ENCODE measurements at regions not wholly inside any gene's neighbourhood (a gene's known extent, or its start where the extent isn't known, plus 50 kb on each side); places are given as distances from the start of the nearest gene placed in this dataset.

- DNase-seq (no peak), ATAC-seq (no peak)
- no peak overlapping the region for H3K4me3 ChIP-seq
- H3K4me1 ChIP-seq (ENCODE audit: low read depth), result no peaks in the 10 kb centered on the region
- no peaks in the 10 kb centered on the region for H3K36me3 ChIP-seq (ENCODE audit: low read depth)
- intact Hi-C loops (cut with DNase I, micrococcal nuclease), result loop anchor here in 1 of 2 donors (10.0 kb wide), 1 partner anchor 247 kb away; no protein-coding TSS in a partner anchor
- no peaks in the 10 kb centered on the region for H3K9me3 ChIP-seq
- TF ChIP-seq CTCF (IDR thresholded peaks at IDR 0.05), result no peak
These were observed 81.6 kb upstream of the FAR2 start for GRCh38 chr12:29067430-29067829.

- no peak for ATAC-seq
- intact Hi-C loops (cut with DNase I, micrococcal nuclease), result no loop called here
- no peak for DNase-seq
These were observed 78.8 kb upstream of the FAR2 start for GRCh38 chr12:29070309-29070708.

GRCh38 chr12:29071099-29071498, 78.0 kb upstream of the FAR2 start:
- intact Hi-C loops (cut with DNase I, micrococcal nuclease), result no loop called here
- no peaks in the 10 kb centered on the region for H3K36me3 ChIP-seq (ENCODE audit: low read depth)
- H3K9me3 ChIP-seq, result no peaks in the 10 kb centered on the region
- no peak for DNase-seq
- no peak overlapping the region for H3K4me3 ChIP-seq
- no peak for TF ChIP-seq CTCF (IDR thresholded peaks at IDR 0.05)
- ATAC-seq, result no peak
- no peaks in the 10 kb centered on the region for H3K4me1 ChIP-seq (ENCODE audit: low read depth)

More at GRCh38 chr12:29070309-29070708, 78.8 kb upstream of the FAR2 start:
- Histone ChIP-seq H3K4me1 (ENCODE audit: low read depth) (no peaks in the 10 kb centered on the region), H3K4me3 (no peak overlapping the region), H3K9me3 (no peaks in the 10 kb centered on the region), H3K36me3 (ENCODE audit: low read depth) (no peaks in the 10 kb centered on the region)
- TF ChIP-seq CTCF (IDR thresholded peaks at IDR 0.05), result no peak

- Histone ChIP-seq H3K9me3 (no peaks in the 10 kb centered on the region), H3K4me3 (no peak overlapping the region), H3K4me1 (ENCODE audit: low read depth) (no peaks in the 10 kb centered on the region), H3K36me3 (ENCODE audit: low read depth) (no peaks in the 10 kb centered on the region)
- ATAC-seq (peak; percentile 24), DNase-seq (no peak)
- intact Hi-C loops (cut with DNase I, micrococcal nuclease), result no loop called here
- TF ChIP-seq CTCF (IDR thresholded peaks at IDR 0.05), result no peak
These were observed 76.4 kb upstream of the FAR2 start for GRCh38 chr12:29072631-29073030.

- peak; percentile 32 for TF ChIP-seq CTCF (IDR thresholded peaks at IDR 0.05)
- Histone ChIP-seq H3K9me3 (no peaks in the 10 kb centered on the region), H3K4me3 (no peak overlapping the region), H3K36me3 (ENCODE audit: low read depth) (no peaks in the 10 kb centered on the region), H3K4me1 (ENCODE audit: low read depth) (no peaks in the 10 kb centered on the region)
- peak in 1 of 3 donors; percentile 51 for DNase-seq
- intact Hi-C loops (cut with DNase I, micrococcal nuclease), result no loop called here
- peak; percentile 83 for ATAC-seq
These were observed 75.3 kb upstream of the FAR2 start for GRCh38 chr12:29073631-29074239.

GRCh38 chr12:29081101-29081500, 68.0 kb upstream of the FAR2 start:
- DNase-seq (no peak), ATAC-seq (no peak)
- Histone ChIP-seq H3K4me1 (ENCODE audit: low read depth) (no peaks in the 10 kb centered on the region), H3K4me3 (no peak overlapping the region), H3K36me3 (ENCODE audit: low read depth) (no peaks in the 10 kb centered on the region), H3K9me3 (no peaks in the 10 kb centered on the region)
- TF ChIP-seq CTCF (IDR thresholded peaks at IDR 0.05), result no peak
- intact Hi-C loops (cut with DNase I, micrococcal nuclease), result loop anchor here in 1 of 2 donors (10.0 kb wide), 1 partner anchor 234 kb away; no protein-coding TSS in a partner anchor

All from mucosa of descending colon (tissue), 3 donors.